WTC11 (cell line): ENCODE measurements at regions not wholly inside any gene's neighbourhood (a gene's known extent, or its start where the extent isn't known, plus 50 kb on each side); places are given as distances from the start of the nearest gene placed in this dataset.

Experiments used
- ATAC-seq: fragments of 200-7000 bp; cut with Tn5 transposase; 2 replicates; pipeline ENCODE4 v1.10.0; 2021; ENCODE audit warnings: mild to moderate bottlenecking, moderate library complexity
- CTCF ChIA-PET: fragments of 300-600 bp; sonication (Branson Sonifier 250); formaldehyde crosslinking; loops from one replicate; lab custom pipeline; 2021; ENCODE audit warnings: antibody characterized with exemption; lab: Charles Lee
- POLR2A ChIA-PET: fragments of 350-600 bp; sonication (Branson Sonifier 250); formaldehyde crosslinking; loops from one replicate; lab custom pipeline; 2021; ENCODE audit warnings: antibody characterized with exemption; lab: Charles Lee
- DNase-seq: peaks from one replicate; pipeline ENCODE4 v3.0.0; 2021; ENCODE audit warnings: low spot score
- H3K27ac Mint-ChIP-seq: 2 replicates; pipeline ENCODE4 v1.8.0; 2021; ENCODE audit warnings: mixed read lengths
- H3K27me3 Mint-ChIP-seq: 2 replicates; pipeline ENCODE4 v1.8.0; 2021; ENCODE audit warnings: low read depth, mild to moderate bottlenecking, moderate library complexity, mixed read lengths
- H3K36me3 Mint-ChIP-seq: 2 replicates; pipeline ENCODE4 v1.8.0; 2021; ENCODE audit warnings: mixed read lengths
- H3K4me1 Mint-ChIP-seq: 2 replicates; pipeline ENCODE4 v1.8.0; 2022; ENCODE audit warnings: mixed read lengths
- H3K4me3 Mint-ChIP-seq: 2 replicates; pipeline ENCODE4 v1.8.0; 2021; ENCODE audit warnings: mild to moderate bottlenecking, moderate library complexity, mixed read lengths
- H3K9me3 Mint-ChIP-seq: 2 replicates; pipeline ENCODE4 v1.8.0; 2021; ENCODE audit warnings: mixed read lengths
- ATF3 ChIP-seq: sonication (generic); formaldehyde crosslinking; conservative IDR thresholded peaks from 2 replicates; pipeline ENCODE4 v1.8.1; 2022; ENCODE audit warnings: mild to moderate bottlenecking, missing genetic modification reagents
- E2F1 ChIP-seq: sonication (generic); formaldehyde crosslinking; IDR thresholded peaks from 2 replicates; pipeline ENCODE4 v1.8.0; 2022; ENCODE audit warnings: mild to moderate bottlenecking, missing genetic modification reagents
- EMX1 ChIP-seq: fragments of 250-450 bp; sonication (Bioruptor Pico); IDR thresholded peaks from 2 replicates; pipeline ENCODE4 v1.8.0; 2021; ENCODE audit warnings: mild to moderate bottlenecking
- ESRRA ChIP-seq: sonication (generic); formaldehyde crosslinking; IDR thresholded peaks from 2 replicates; pipeline ENCODE4 v1.8.1; 2022; ENCODE audit warnings: mild to moderate bottlenecking, missing genetic modification reagents, borderline replicate concordance
- HMGA2 ChIP-seq: fragments of 250-450 bp; sonication (Bioruptor Pico); IDR thresholded peaks from 2 replicates; pipeline ENCODE4 v1.4.0; 2021; ENCODE audit warnings: mild to moderate bottlenecking, moderate library complexity
- IRF1 ChIP-seq: sonication (generic); formaldehyde crosslinking; IDR thresholded peaks from 2 replicates; pipeline ENCODE4 v1.8.0; 2023; ENCODE audit warnings: missing genetic modification reagents
- JAZF1 ChIP-seq: fragments of 250-450 bp; sonication (Bioruptor Pico); IDR thresholded peaks from 2 replicates; pipeline ENCODE4 v1.9.0; 2021; ENCODE audit warnings: moderate library complexity, mild to moderate bottlenecking, inconsistent platforms
- NFE2L1 ChIP-seq: sonication (generic); formaldehyde crosslinking; IDR thresholded peaks from 2 replicates; pipeline ENCODE4 v1.8.1; 2023; ENCODE audit warnings: missing genetic modification reagents
- NFYB ChIP-seq: sonication (generic); formaldehyde crosslinking; conservative IDR thresholded peaks from 2 replicates; pipeline ENCODE4 v1.8.0; 2022; ENCODE audit warnings: low read depth, missing genetic modification reagents
- NR3C1 ChIP-seq: sonication (generic); formaldehyde crosslinking; conservative IDR thresholded peaks from 2 replicates; pipeline ENCODE4 v1.8.1; 2023; ENCODE audit warnings: low read depth, mild to moderate bottlenecking, missing genetic modification reagents
- OVOL2 ChIP-seq: fragments of 250-450 bp; sonication (Bioruptor Pico); IDR thresholded peaks from 2 replicates; pipeline ENCODE4 v1.9.0; 2021; ENCODE audit warnings: mild to moderate bottlenecking, borderline replicate concordance
- SMAD4 ChIP-seq: sonication (generic); formaldehyde crosslinking; IDR thresholded peaks from 2 replicates; pipeline ENCODE4 v1.8.0; 2022; ENCODE audit warnings: mild to moderate bottlenecking, missing genetic modification reagents
- SOX15 ChIP-seq: fragments of 250-450 bp; sonication (Bioruptor Pico); IDR thresholded peaks from 2 replicates; pipeline ENCODE4 v1.9.0; 2021; ENCODE audit warnings: mild to moderate bottlenecking
- SP1 ChIP-seq: sonication (generic); formaldehyde crosslinking; conservative IDR thresholded peaks from 2 replicates; pipeline ENCODE4 v1.8.1; 2022; ENCODE audit warnings: missing genetic modification reagents
- TEAD4 ChIP-seq: sonication (generic); formaldehyde crosslinking; IDR thresholded peaks from 2 replicates; pipeline ENCODE4 v1.8.0; 2022; ENCODE audit warnings: mild to moderate bottlenecking, missing genetic modification reagents
- ZNF121 ChIP-seq: sonication (generic); formaldehyde crosslinking; IDR thresholded peaks from 2 replicates; pipeline ENCODE4 v1.8.0; 2023; ENCODE audit warnings: missing genetic modification reagents
- ZNF138 ChIP-seq: sonication (generic); formaldehyde crosslinking; conservative IDR thresholded peaks from 2 replicates; pipeline ENCODE4 v1.8.1; 2022; ENCODE audit warnings: mild to moderate bottlenecking, moderate library complexity, missing genetic modification reagents
- ZNF423 ChIP-seq: fragments of 250-450 bp; sonication (Bioruptor Pico); IDR thresholded peaks from 2 replicates; pipeline ENCODE4 v2.1.2; 2022; ENCODE audit warnings: mild to moderate bottlenecking, moderate library complexity
- TF ChIP-seq, protein P1 (sequence below): sonication (generic); formaldehyde crosslinking; IDR thresholded peaks from 2 replicates; pipeline ENCODE4 v1.8.1; 2023; ENCODE audit warnings: mild to moderate bottlenecking, missing genetic modification reagents, moderate library complexity
- TF ChIP-seq, protein P2 (sequence below): sonication (generic); formaldehyde crosslinking; IDR thresholded peaks from 2 replicates; pipeline ENCODE4 v1.8.1; 2022; ENCODE audit warnings: missing genetic modification reagents, borderline replicate concordance
- TF ChIP-seq, protein P3 (sequence below): fragments of 250-450 bp; sonication (Bioruptor Pico); IDR thresholded peaks from 2 replicates; pipeline ENCODE4 v1.9.0; 2021; ENCODE audit warnings: moderate library complexity, mild to moderate bottlenecking, inconsistent platforms, borderline replicate concordance
- TF ChIP-seq, protein P4 (sequence below): sonication (generic); formaldehyde crosslinking; IDR thresholded peaks from 2 replicates; pipeline ENCODE4 v1.8.1; 2022; ENCODE audit warnings: mild to moderate bottlenecking, moderate library complexity, missing genetic modification reagents
- TF ChIP-seq, protein P5 (sequence below): sonication (generic); formaldehyde crosslinking; IDR thresholded peaks from 2 replicates; pipeline ENCODE4 v1.8.0; 2023; ENCODE audit warnings: mild to moderate bottlenecking, missing genetic modification reagents
- TF ChIP-seq, protein P6 (sequence below): sonication (generic); formaldehyde crosslinking; IDR thresholded peaks from 2 replicates; pipeline ENCODE4 v1.8.1; 2022; ENCODE audit warnings: low read depth, missing genetic modification reagents, borderline replicate concordance

DNA sequence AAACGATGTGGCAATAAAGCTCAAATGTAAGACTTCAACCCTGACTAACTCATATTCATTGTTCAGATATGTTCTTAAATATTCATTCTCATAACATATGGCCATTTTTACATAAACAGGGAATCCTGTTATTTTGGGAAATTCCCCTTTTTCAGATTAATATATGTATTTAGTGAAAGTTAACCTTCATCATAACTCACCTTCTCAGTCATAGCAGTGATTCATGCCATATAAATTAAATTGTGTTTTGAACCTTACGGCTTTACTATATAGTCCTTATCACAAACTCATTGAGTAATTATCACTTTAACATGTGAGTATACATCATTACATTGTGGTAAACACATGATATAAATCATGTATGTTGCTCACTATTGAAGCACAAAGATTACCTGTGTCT, 392.5 kb upstream of the TRAM1L1 start:
- ATAC-seq: no peak
- H3K9me3 Mint-ChIP-seq: no peaks in the 10 kb centered on the region
- peaks cover 9% of the 10 kb centered on the region for H3K4me1 Mint-ChIP-seq
- H3K27ac Mint-ChIP-seq: no peak overlapping the region
- DNase-seq: no peak
- no peak for TF ChIP-seq ZNF423 (CRISPR knock-in tag)
- no peak for TF ChIP-seq HMGA2
- no peak for TF ChIP-seq NR3C1 (CRISPR knock-in tag)
- no peaks in the 10 kb centered on the region for H3K36me3 Mint-ChIP-seq
- ChIA-PET POLR2A (no interaction called here), CTCF (no interaction called here)
- no peaks in the 10 kb centered on the region for H3K27me3 Mint-ChIP-seq
- H3K4me3 Mint-ChIP-seq: no peak overlapping the region

DNA sequence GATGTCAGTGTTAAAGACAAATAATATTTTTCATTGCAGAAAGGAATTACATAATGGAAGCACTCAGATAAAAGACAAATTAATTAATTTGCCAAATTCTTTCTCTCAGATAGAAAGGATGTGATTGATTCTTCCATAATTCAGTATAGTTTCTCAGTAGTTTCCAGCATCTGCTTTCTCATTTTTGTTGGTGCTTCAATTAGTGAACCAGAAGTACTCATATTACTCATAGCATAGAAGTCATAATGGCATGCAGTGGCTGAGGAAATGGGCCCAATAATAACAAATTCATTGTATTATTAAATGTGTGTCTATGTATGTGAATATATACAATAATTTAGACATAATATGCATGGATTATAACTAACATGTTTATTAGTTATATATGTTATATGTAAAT, 393.3 kb upstream of the TRAM1L1 start:
- H3K4me3 Mint-ChIP-seq: no peak overlapping the region
- ATAC-seq: no peak
- H3K9me3 Mint-ChIP-seq: no peaks in the 10 kb centered on the region
- no peak overlapping the region for H3K27ac Mint-ChIP-seq
- POLR2A ChIA-PET: no interaction called here
- H3K36me3 Mint-ChIP-seq: no peaks in the 10 kb centered on the region
- no peaks in the 10 kb centered on the region for H3K27me3 Mint-ChIP-seq
- CTCF ChIA-PET: no interaction called here
- peaks cover 9% of the 10 kb centered on the region for H3K4me1 Mint-ChIP-seq
- no peak for DNase-seq
- no peak for TF ChIP-seq ZNF138 (CRISPR knock-in tag)
- TF ChIP-seq, protein P1, sequence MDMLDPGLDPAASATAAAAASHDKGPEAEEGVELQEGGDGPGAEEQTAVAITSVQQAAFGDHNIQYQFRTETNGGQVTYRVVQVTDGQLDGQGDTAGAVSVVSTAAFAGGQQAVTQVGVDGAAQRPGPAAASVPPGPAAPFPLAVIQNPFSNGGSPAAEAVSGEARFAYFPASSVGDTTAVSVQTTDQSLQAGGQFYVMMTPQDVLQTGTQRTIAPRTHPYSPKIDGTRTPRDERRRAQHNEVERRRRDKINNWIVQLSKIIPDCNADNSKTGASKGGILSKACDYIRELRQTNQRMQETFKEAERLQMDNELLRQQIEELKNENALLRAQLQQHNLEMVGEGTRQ (CRISPR knock-in tag): no peak
- TF ChIP-seq, protein P2, sequence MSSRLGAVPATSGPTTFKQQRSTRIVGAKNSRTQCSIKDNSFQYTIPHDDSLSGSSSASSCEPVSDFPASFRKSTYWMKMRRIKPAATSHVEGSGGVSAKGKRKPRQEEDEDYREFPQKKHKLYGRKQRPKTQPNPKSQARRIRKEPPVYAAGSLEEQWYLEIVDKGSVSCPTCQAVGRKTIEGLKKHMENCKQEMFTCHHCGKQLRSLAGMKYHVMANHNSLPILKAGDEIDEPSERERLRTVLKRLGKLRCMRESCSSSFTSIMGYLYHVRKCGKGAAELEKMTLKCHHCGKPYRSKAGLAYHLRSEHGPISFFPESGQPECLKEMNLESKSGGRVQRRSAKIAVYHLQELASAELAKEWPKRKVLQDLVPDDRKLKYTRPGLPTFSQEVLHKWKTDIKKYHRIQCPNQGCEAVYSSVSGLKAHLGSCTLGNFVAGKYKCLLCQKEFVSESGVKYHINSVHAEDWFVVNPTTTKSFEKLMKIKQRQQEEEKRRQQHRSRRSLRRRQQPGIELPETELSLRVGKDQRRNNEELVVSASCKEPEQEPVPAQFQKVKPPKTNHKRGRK (CRISPR knock-in tag): no peak
- no peak for TF ChIP-seq TEAD4 (CRISPR knock-in tag)
- TF ChIP-seq, protein P3, sequence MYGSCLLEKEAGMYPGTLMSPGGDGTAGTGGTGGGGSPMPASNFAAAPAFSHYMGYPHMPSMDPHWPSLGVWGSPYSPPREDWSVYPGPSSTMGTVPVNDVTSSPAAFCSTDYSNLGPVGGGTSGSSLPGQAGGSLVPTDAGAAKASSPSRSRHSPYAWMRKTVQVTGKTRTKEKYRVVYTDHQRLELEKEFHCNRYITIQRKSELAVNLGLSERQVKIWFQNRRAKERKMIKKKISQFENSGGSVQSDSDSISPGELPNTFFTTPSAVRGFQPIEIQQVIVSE (CRISPR knock-in tag): no peak
- no peak for TF ChIP-seq IRF1 (CRISPR knock-in tag)
- no peak for TF ChIP-seq JAZF1 (CRISPR knock-in tag)
- TF ChIP-seq ATF3 (CRISPR knock-in tag): no peak
- TF ChIP-seq ESRRA (CRISPR knock-in tag): no peak
- no peak for TF ChIP-seq SMAD4 (CRISPR knock-in tag)
- TF ChIP-seq, protein P4, sequence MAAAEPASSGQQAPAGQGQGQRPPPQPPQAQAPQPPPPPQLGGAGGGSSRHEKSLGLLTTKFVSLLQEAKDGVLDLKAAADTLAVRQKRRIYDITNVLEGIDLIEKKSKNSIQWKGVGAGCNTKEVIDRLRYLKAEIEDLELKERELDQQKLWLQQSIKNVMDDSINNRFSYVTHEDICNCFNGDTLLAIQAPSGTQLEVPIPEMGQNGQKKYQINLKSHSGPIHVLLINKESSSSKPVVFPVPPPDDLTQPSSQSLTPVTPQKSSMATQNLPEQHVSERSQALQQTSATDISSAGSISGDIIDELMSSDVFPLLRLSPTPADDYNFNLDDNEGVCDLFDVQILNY (CRISPR knock-in tag): no peak
- no peak for TF ChIP-seq OVOL2 (CRISPR knock-in tag)
- no peak for TF ChIP-seq ZNF121 (CRISPR knock-in tag)
- TF ChIP-seq EMX1 (CRISPR knock-in tag): no peak
- TF ChIP-seq, all 79 proteins: peak for 0

- CTCF ChIA-PET: no interaction called here
- TF ChIP-seq NFE2L1 (CRISPR knock-in tag) (no peak), SP1 (CRISPR knock-in tag) (no peak), SOX15 (CRISPR knock-in tag) (no peak), ZNF423 (CRISPR knock-in tag) (no peak), NFYB (CRISPR knock-in tag) (no peak), E2F1 (CRISPR knock-in tag) (no peak)
- TF ChIP-seq, protein P5, sequence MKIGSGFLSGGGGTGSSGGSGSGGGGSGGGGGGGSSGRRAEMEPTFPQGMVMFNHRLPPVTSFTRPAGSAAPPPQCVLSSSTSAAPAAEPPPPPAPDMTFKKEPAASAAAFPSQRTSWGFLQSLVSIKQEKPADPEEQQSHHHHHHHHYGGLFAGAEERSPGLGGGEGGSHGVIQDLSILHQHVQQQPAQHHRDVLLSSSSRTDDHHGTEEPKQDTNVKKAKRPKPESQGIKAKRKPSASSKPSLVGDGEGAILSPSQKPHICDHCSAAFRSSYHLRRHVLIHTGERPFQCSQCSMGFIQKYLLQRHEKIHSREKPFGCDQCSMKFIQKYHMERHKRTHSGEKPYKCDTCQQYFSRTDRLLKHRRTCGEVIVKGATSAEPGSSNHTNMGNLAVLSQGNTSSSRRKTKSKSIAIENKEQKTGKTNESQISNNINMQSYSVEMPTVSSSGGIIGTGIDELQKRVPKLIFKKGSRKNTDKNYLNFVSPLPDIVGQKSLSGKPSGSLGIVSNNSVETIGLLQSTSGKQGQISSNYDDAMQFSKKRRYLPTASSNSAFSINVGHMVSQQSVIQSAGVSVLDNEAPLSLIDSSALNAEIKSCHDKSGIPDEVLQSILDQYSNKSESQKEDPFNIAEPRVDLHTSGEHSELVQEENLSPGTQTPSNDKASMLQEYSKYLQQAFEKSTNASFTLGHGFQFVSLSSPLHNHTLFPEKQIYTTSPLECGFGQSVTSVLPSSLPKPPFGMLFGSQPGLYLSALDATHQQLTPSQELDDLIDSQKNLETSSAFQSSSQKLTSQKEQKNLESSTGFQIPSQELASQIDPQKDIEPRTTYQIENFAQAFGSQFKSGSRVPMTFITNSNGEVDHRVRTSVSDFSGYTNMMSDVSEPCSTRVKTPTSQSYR (CRISPR knock-in tag): no peak
- TF ChIP-seq, protein P6, sequence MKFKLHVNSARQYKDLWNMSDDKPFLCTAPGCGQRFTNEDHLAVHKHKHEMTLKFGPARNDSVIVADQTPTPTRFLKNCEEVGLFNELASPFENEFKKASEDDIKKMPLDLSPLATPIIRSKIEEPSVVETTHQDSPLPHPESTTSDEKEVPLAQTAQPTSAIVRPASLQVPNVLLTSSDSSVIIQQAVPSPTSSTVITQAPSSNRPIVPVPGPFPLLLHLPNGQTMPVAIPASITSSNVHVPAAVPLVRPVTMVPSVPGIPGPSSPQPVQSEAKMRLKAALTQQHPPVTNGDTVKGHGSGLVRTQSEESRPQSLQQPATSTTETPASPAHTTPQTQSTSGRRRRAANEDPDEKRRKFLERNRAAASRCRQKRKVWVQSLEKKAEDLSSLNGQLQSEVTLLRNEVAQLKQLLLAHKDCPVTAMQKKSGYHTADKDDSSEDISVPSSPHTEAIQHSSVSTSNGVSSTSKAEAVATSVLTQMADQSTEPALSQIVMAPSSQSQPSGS: no peak
These were observed 394.3 kb upstream of the TRAM1L1 start for GRCh38 chr4:117479673-117480072.

More at GRCh38 chr4:117479673-117480072, 394.3 kb upstream of the TRAM1L1 start:
- Mint-ChIP-seq H3K4me1 (peaks cover 13% of the 10 kb centered on the region), H3K9me3 (no peaks in the 10 kb centered on the region), H3K4me3 (no peak overlapping the region), H3K27ac (no peak overlapping the region), H3K36me3 (no peaks in the 10 kb centered on the region), H3K27me3 (no peaks in the 10 kb centered on the region)
- POLR2A ChIA-PET: no interaction called here
- no peak for DNase-seq
- no peak for ATAC-seq
